AG08395 (cell line): ENCODE measurements at regions not wholly inside any gene's neighbourhood (a gene's known extent, or its start where the extent isn't known, plus 50 kb on each side); places are given as distances from the start of the nearest gene placed in this dataset.
"Not testable (repeated sequence)": the region's sequence is repeated elsewhere in the genome, so short reads cannot be mapped to it uniquely, and the experiment has no call there.

Experiments
- DNase-seq: peaks from one replicate; pipeline ENCODE4 v3.0.0; 2012; ENCODE audit warnings: mixed read lengths, low spot score

DNA sequence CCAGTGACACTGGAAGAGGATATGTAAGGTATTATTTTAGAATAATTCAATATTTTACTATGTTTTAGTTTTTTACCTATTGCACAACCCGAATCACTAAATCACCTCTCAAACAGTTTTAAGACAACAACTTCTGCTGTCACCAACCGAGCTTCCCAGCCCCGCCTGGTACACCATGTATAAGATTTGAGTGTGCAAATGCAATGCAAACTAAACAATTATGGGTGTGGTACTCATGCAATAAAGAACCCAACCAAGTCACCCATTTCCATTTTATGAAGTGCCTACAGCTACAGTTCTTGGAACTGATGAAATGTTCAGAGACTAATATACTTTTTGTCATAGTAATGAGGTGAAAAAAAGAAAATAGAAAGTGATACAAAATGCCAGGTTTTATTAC lies 256.2 kb downstream of the TAFA4 start:
- DNase-seq: no peak

DNA sequence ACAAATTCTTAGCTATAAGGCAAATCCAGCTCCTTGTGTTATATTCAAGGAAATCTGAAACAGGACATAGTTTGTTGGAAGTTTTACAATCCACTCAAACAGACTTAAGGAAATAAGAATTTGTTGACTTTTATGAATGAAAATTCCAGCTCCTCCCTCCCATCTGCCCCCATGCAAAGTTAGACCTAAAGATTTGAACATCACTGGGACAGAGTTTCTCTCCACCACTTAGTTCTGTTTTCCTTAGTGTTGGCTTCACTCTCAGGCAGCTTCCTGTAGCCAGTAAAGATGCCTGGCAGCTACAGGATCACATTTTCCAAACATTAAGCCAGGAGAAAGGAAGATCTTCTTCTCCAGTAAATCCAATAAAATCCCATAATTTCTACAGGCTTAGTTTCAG lies 265.0 kb downstream of the TAFA4 start:
- DNase-seq: no peak

- no peak for DNase-seq
These were observed 265.8 kb downstream of the TAFA4 start for GRCh38 chr3:68666429-68667136.

GRCh38 chr3:68664276-68664675 lies 268.1 kb downstream of the TAFA4 start:
- DNase-seq: no peak

GRCh38 chr3:68662176-68662575 lies 270.2 kb downstream of the TAFA4 start:
- DNase-seq: no peak

DNA sequence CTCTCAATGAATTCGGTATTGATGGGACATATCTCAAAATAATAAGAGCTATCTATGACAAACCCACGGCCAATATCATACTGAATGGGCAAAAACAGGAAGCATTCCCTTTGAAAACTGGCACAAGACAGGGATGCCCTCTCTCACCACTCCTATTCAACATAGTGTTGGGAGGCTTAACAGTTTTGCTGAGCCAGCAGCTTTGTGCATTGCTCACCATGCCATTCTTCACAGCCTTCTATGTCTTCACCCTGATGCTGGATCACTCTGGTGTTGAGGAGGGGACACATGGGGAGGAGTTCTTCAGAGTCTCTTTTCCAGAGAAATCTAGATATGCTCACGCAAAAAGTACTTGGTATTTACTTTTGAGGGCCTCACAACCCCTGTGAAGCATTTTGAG lies 281.7 kb downstream of the TAFA4 start:
- DNase-seq: not testable (repeated sequence)

DNA sequence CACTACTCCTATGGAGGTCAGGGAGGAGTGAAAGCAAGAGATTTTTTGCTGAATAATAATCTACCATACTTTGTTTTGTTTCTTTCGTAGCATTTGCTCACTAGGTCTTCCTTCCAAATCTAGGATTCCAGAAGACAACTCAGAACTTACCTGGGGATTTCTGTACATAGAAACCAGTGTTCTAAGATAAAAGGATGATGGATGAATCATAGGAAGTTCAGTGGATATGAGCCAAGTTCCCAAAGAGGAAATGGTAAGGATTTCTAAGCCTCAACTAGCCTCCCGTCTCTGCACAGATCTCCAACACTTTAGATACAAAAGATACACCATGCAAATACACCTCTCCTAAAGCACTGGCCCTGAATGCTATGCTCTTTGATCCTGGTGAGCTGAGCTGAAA lies 283.9 kb downstream of the TAFA4 start:
- DNase-seq: no peak

- DNase-seq: no peak
These were observed 300.3 kb downstream of the TAFA4 start for GRCh38 chr3:68631850-68632545.

DNA sequence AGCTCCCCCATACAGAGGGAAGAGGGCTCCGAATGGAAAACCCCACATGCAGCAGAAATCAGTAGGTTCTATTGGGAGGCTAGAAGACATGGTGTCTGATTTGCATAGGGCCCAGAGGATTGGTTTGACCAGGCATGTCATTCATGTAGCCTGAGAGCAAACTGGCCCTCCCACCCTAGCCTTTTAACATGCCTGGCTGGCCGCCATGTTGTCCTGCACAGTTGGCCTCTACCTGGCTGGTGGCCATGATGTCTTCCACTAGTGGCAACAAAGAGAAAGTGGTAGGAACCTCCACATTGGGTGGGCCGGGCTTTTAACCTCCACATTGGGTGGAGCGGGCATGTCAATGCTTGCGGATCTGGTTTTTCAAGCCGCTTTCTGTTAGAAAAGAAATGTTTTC lies 312.1 kb downstream of the TAFA4 start:
- no peak for DNase-seq

- no peak for DNase-seq
These were observed 318.3 kb downstream of the TAFA4 start for GRCh38 chr3:68614087-68614486.

DNA sequence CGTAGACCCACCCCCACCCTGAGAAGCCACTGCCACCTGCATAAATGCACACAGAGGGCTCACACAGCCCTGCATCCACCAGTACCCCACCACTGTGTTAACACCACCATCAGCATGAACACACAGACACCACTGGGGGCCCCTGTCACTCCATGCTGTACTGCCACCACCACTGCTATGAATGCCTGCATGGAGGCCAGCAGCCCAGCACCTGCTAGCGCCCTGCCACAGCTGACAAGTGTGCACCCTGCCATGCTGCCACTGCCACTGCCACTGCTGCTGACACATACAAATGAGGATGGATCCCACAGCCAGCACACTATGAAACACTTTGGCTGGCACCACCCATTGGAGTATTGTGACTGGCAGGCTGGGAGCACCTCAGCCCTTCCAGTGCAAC lies 361.0 kb downstream of the TAFA4 start:
- DNase-seq: no peak

DNA sequence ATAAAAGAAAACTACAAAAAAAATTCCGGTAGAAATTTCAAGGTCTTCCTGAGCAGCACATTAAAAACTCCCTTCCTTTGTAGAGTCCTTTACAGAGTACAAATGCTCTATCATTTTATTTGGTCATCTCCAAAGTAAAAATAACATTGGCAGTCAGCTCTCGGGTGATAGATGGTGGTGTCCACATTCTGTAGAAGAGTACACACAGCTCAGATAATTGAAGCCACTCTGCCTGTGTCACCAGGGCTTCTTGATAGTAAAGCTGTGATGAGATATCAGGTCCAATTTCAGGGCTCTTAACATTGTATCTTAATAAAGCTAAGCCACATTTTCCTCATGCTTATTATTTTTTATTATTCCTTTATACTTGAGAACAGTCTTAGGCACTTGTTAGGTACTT lies 371.6 kb downstream of the TAFA4 start:
- no peak for DNase-seq

- no peak for DNase-seq
These were observed 396.6 kb downstream of the TAFA4 start for GRCh38 chr3:68535782-68536181.

GRCh38 chr3:68523330-68523729 lies 409.0 kb downstream of the TAFA4 start:
- DNase-seq: no peak

GRCh38 chr3:68515237-68515636 lies 417.1 kb downstream of the TAFA4 start:
- DNase-seq: no peak

DNA sequence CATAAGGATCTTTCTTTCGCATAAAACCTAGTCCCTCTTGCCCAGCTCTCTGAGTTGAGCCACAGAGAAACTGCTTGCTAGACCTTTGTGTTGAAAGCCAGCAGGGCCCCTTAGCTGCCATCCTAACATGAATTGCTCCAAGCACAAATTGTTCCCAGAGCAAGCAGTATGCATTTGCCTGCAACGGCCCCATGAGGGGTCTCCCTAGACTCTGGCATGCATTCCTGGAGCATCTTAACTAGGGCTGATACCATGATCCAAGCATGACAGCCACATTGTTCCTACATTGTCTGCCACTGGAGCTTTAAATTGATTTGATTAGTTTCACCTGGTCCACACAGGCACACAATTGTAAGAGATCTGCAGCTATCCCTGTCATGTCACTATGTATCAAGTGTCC lies 428.1 kb downstream of the TAFA4 start:
- DNase-seq: no peak

- DNase-seq: not testable (repeated sequence)
These were observed 446.5 kb downstream of the TAFA4 start for GRCh38 chr3:68485845-68486244.

- DNase-seq: no peak
These were observed 447.3 kb downstream of the TAFA4 start for GRCh38 chr3:68485051-68485450.

- no peak for DNase-seq
These were observed 448.7 kb downstream of the TAFA4 start for GRCh38 chr3:68483601-68484000.

GRCh38 chr3:68483041-68483440 lies 449.3 kb downstream of the TAFA4 start:
- DNase-seq: no peak

- DNase-seq: no peak
These were observed 449.8 kb downstream of the TAFA4 start for GRCh38 chr3:68482565-68482964.

- no peak for DNase-seq
These were observed 452.6 kb downstream of the TAFA4 start for GRCh38 chr3:68479779-68480178.

- no peak for DNase-seq
These were observed 463.5 kb downstream of the TAFA4 start for GRCh38 chr3:68468695-68469375.
